GM12878 (cell line): ENCODE measurements at regions not wholly inside any gene's neighbourhood (a gene's known extent, or its start where the extent isn't known, plus 50 kb on each side); places are given as distances from the start of the nearest gene placed in this dataset.
"Not testable (repeated sequence)": the region's sequence is repeated elsewhere in the genome, so short reads cannot be mapped to it uniquely, and the experiment has no call there.

Experiments
- CTCF ChIP-seq, 3 experiments: IDR thresholded peaks in 2 of 3; conservative IDR thresholded peaks in 1 of 3; 2 replicates each; pipeline ENCODE4 v1.5.1; 2011; ENCODE audit warnings: low read depth in 3 of 3, low read length in 3 of 3, mild to moderate bottlenecking in 3 of 3, control low read depth in 2 of 3, moderate library complexity in 2 of 3, inconsistent platforms in 1 of 3, mixed read lengths in 1 of 3; ENCODE audit not compliant: control insufficient read depth in 2 of 3, insufficient read depth in 1 of 3; ENCODE audit errors: extremely low read depth in 1 of 3
- EP300 ChIP-seq, 2 experiments: fragments of 150-350 bp in 1 of 2; IDR thresholded peaks; 2 replicates each; pipeline ENCODE4 v1.6.1; 2011 to 2012; ENCODE audit warnings: low read depth in 2 of 2, low read length in 2 of 2, borderline replicate concordance in 1 of 2, improper control_type of control experiment in 1 of 2, inconsistent platforms in 1 of 2; ENCODE audit not compliant: control insufficient read depth in 1 of 2
- MXI1 ChIP-seq: fragments of 150-350 bp; IDR thresholded peaks from 2 replicates; pipeline ENCODE4 v1.6.1; 2011; ENCODE audit warnings: low read depth, mild to moderate bottlenecking, inconsistent platforms, low read length, improper control_type of control experiment
- NRF1 ChIP-seq: conservative IDR thresholded peaks from 2 replicates; pipeline ENCODE4 v1.6.1; 2011; ENCODE audit warnings: mild to moderate bottlenecking, low read depth, low read length, improper control_type of control experiment
- PML ChIP-seq: IDR thresholded peaks from 2 replicates; pipeline ENCODE4 v1.6.1; 2012; ENCODE audit warnings: low read length, inconsistent platforms
- POLR2A ChIP-seq: IDR thresholded peaks from 2 replicates; pipeline ENCODE4 v1.6.1; 2011; ENCODE audit warnings: low read depth, mild to moderate bottlenecking, low read length
- TCF7 ChIP-seq: IDR thresholded peaks from 2 replicates; pipeline ENCODE4 v1.6.1; 2014; ENCODE audit warnings: antibody characterized with exemption, borderline replicate concordance
- TF ChIP-seq, protein P1 (sequence below): IDR thresholded peaks from 2 replicates; pipeline ENCODE4 v1.6.1; 2011; ENCODE audit warnings: low read depth, low read length, improper control_type of control experiment, borderline replicate concordance
- TF ChIP-seq, protein P2 (sequence below): IDR thresholded peaks from 2 replicates; pipeline ENCODE4 v1.6.1; 2012; ENCODE audit warnings: mild to moderate bottlenecking, low read depth, low read length

- not testable (repeated sequence) for TF ChIP-seq POLR2A; CTCF (IDR thresholded peaks at IDR 0.05 in 2 of 3, conservative IDR thresholded peaks at IDR 0.05 in 1 of 3; ENCODE audit: control insufficient read depth in 2 of 3, extremely low read depth in 1 of 3, insufficient read depth in 1 of 3, low read depth in 3 of 3, low read length in 3 of 3); TCF7; MXI1; EP300 (IDR thresholded peaks at IDR 0.05; ENCODE audit: borderline replicate concordance in 1 of 2, control insufficient read depth in 1 of 2, low read depth in 2 of 2, low read length in 2 of 2); NRF1; PML
- TF ChIP-seq, protein P1, sequence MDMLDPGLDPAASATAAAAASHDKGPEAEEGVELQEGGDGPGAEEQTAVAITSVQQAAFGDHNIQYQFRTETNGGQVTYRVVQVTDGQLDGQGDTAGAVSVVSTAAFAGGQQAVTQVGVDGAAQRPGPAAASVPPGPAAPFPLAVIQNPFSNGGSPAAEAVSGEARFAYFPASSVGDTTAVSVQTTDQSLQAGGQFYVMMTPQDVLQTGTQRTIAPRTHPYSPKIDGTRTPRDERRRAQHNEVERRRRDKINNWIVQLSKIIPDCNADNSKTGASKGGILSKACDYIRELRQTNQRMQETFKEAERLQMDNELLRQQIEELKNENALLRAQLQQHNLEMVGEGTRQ = not testable (repeated sequence)
- TF ChIP-seq, protein P2, sequence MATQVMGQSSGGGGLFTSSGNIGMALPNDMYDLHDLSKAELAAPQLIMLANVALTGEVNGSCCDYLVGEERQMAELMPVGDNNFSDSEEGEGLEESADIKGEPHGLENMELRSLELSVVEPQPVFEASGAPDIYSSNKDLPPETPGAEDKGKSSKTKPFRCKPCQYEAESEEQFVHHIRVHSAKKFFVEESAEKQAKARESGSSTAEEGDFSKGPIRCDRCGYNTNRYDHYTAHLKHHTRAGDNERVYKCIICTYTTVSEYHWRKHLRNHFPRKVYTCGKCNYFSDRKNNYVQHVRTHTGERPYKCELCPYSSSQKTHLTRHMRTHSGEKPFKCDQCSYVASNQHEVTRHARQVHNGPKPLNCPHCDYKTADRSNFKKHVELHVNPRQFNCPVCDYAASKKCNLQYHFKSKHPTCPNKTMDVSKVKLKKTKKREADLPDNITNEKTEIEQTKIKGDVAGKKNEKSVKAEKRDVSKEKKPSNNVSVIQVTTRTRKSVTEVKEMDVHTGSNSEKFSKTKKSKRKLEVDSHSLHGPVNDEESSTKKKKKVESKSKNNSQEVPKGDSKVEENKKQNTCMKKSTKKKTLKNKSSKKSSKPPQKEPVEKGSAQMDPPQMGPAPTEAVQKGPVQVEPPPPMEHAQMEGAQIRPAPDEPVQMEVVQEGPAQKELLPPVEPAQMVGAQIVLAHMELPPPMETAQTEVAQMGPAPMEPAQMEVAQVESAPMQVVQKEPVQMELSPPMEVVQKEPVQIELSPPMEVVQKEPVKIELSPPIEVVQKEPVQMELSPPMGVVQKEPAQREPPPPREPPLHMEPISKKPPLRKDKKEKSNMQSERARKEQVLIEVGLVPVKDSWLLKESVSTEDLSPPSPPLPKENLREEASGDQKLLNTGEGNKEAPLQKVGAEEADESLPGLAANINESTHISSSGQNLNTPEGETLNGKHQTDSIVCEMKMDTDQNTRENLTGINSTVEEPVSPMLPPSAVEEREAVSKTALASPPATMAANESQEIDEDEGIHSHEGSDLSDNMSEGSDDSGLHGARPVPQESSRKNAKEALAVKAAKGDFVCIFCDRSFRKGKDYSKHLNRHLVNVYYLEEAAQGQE = not testable (repeated sequence)
These were observed 394.7 kb downstream of the TMEM121 start for GRCh38 chr14:105920803-105921755.
